Uterus (tissue), 3 donors: ENCODE measurements at regions not wholly inside any gene's neighbourhood (a gene's known extent, or its start where the extent isn't known, plus 50 kb on each side); places are given as distances from the start of the nearest gene placed in this dataset.

Source experiments
- DNase-seq, 2 donors: peaks; one replicate each; pipeline ENCODE4 v3.0.0-alpha.2; 2019 to 2020
- H3K27ac ChIP-seq, 2 donors: fragments of 200-600 bp; sonication (generic); 1 replicate in 1 of 2; 2 replicates in 1 of 2; pipeline ENCODE4 v1.5.1; 2016 to 2018
- H3K27me3 ChIP-seq, 2 donors: fragments of 200-600 bp; sonication (generic); one replicate each; pipeline ENCODE4 v1.5.1; 2018 to 2019; ENCODE audit warnings: control low read depth in 1 of 2
- H3K36me3 ChIP-seq, 2 donors: fragments of 200-600 bp; sonication (generic); one replicate each; pipeline ENCODE4 v1.5.1; 2019; ENCODE audit warnings: control low read depth in 1 of 2
- H3K4me1 ChIP-seq, 2 donors: fragments of 200-600 bp; sonication (generic); one replicate each; pipeline ENCODE4 v1.5.1; 2018 to 2019; ENCODE audit warnings: control low read depth in 1 of 2
- H3K4me3 ChIP-seq, 2 donors: fragments of 200-600 bp; sonication (generic); 1 replicate in 1 of 2; 2 replicates in 1 of 2; pipeline ENCODE4 v1.5.1; 2018 to 2019; ENCODE audit warnings: mild to moderate bottlenecking in 1 of 2
- H3K9me3 ChIP-seq, 2 donors: fragments of 200-600 bp; sonication (generic); one replicate each; pipeline ENCODE4 v1.5.1; 2019; ENCODE audit warnings: control low read depth in 1 of 2
- POLR2A ChIP-seq, 2 donors: fragments of 450-650 bp; IDR thresholded peaks; one replicate each; pipeline ENCODE4 v1.6.1; 2016; ENCODE audit warnings: antibody characterized with exemption in 2 of 2, mild to moderate bottlenecking in 1 of 2, moderate library complexity in 1 of 2
- intact Hi-C: fragments of 100-400 bp; cut with DNase I; formaldehyde crosslinking; loops from one replicate; pipeline ENCODE4 v1.15.1; 2023; ENCODE audit warnings: low total_unique reads
- TF ChIP-seq, protein P1 (sequence below), 4 experiments: fragments of 200-600 bp in 2 of 4; fragments of 450-650 bp in 2 of 4; sonication (generic) in 2 of 4; IDR thresholded peaks; one replicate each; pipeline ENCODE4 v1.5.1; 2016 to 2019; ENCODE audit warnings: antibody characterized with exemption in 4 of 4, mild to moderate bottlenecking in 2 of 4, moderate library complexity in 1 of 4
- donor health status: DM: yes; HTN: yes; CAD: no.

DNA sequence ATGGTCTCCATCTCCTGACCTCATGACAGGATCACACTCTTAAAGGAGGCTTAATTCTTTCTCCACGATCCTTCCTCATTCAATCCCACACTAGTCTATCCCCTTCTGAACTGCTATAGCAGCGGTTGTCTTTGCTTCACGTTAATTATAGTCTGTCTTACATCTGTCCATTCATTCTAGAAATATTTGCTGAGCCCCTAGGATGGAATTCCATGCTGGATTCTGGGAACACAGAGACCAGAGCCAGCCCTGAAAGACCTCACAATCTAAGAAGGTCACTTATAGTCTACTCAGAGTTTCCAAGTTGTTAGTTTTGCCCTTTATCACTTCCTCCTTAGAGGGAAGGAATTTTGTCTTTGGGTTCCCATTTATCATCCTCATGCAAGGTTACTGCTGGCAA, 193.5 kb downstream of the GAS1 start:
- no peak for TF ChIP-seq POLR2A (IDR thresholded peaks at IDR 0.05)
- TF ChIP-seq, protein P1, sequence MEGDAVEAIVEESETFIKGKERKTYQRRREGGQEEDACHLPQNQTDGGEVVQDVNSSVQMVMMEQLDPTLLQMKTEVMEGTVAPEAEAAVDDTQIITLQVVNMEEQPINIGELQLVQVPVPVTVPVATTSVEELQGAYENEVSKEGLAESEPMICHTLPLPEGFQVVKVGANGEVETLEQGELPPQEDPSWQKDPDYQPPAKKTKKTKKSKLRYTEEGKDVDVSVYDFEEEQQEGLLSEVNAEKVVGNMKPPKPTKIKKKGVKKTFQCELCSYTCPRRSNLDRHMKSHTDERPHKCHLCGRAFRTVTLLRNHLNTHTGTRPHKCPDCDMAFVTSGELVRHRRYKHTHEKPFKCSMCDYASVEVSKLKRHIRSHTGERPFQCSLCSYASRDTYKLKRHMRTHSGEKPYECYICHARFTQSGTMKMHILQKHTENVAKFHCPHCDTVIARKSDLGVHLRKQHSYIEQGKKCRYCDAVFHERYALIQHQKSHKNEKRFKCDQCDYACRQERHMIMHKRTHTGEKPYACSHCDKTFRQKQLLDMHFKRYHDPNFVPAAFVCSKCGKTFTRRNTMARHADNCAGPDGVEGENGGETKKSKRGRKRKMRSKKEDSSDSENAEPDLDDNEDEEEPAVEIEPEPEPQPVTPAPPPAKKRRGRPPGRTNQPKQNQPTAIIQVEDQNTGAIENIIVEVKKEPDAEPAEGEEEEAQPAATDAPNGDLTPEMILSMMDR (IDR thresholded peaks at IDR 0.05), result no peak
- peaks cover 0 to 6% of the 10 kb centered on the region in 2 donors for H3K4me1 ChIP-seq
- no peaks in the 10 kb centered on the region for H3K9me3 ChIP-seq
- no peaks in the 10 kb centered on the region for H3K36me3 ChIP-seq
- intact Hi-C loops, result no loop called here
- H3K27me3 ChIP-seq, result no peaks in the 10 kb centered on the region
- no peak for DNase-seq
- no peak overlapping the region for H3K27ac ChIP-seq
- no peak overlapping the region for H3K4me3 ChIP-seq

DNA sequence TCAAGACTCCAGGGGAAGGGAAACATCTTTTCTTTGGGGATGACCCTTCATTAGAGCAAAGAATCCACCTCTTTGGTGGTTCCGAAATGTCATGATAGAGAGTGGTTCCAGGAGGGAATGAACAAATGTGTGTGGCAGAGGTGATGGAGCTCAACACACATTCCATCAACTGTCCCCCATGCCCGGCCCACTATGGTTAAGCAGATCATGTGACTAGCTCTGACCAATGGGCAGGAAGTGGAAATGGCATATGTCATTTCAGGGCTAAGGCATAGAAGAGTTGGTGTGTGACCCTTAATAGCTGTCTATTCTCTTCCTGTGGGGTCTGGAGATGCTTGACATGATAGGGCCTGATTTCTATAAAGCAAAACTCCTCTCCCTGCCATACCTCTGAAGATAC, 194.6 kb downstream of the GAS1 start:
- H3K4me1 ChIP-seq, result peaks cover 0 to 6% of the 10 kb centered on the region in 2 donors
- H3K36me3 ChIP-seq, result no peaks in the 10 kb centered on the region
- TF ChIP-seq, protein P1 (IDR thresholded peaks at IDR 0.05), result no peak
- no peak for TF ChIP-seq POLR2A (IDR thresholded peaks at IDR 0.05)
- no peak overlapping the region for H3K27ac ChIP-seq
- H3K27me3 ChIP-seq, result no peaks in the 10 kb centered on the region
- intact Hi-C loops, result no loop called here
- H3K9me3 ChIP-seq, result no peaks in the 10 kb centered on the region
- no peak for DNase-seq
- H3K4me3 ChIP-seq, result no peak overlapping the region

DNA sequence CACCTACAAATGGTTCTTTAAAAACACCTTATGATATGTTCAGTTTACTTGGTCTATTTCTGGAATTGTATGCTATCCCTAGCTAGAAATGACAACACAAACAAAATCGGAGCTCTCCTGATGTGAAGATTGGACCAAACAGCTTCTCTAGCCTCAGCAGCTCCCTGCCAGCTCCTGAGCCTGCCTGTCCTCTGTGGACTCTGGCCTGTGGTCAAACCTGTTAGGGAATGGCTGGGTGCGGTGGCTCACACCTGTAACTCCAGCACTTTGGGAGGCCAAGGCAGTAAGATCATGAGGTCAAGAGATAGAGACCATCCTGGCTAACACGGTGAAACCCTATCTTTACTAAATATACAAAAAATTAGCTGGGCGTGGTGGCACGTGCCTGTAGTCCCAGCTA, 195.3 kb downstream of the GAS1 start:
- DNase-seq, result no peak

DNA sequence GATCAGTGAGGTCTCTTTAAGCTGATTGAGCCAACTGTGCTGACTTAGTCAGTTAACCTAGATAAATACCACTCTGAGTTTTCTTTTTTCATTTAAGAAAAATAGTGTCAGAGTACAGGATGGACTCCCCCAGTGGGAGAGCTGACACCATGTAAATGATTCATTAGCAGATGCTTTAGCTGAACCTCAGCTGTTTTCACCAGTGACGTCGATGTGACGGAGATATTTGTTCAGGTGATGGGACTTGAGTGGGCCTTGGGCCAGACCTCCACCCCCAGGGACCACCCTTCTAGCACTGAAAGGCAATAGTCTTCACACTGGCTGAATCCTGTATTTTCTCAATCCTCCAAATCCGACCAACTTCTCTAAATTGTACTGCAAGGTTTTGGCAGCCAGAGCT, 196.1 kb downstream of the GAS1 start:
- Histone ChIP-seq H3K36me3 (no peaks in the 10 kb centered on the region), H3K27me3 (no peaks in the 10 kb centered on the region), H3K4me1 (peaks cover 0 to 6% of the 10 kb centered on the region in 2 donors), H3K9me3 (no peaks in the 10 kb centered on the region), H3K27ac (no peak overlapping the region), H3K4me3 (no peak overlapping the region)
- DNase-seq, result no peak
- intact Hi-C loops, result no loop called here
- TF ChIP-seq POLR2A (IDR thresholded peaks at IDR 0.05), result no peak
- TF ChIP-seq, protein P1 (IDR thresholded peaks at IDR 0.05), result no peak

More for the DNA sequence above, 195.3 kb downstream of the GAS1 start:
- TF ChIP-seq POLR2A (IDR thresholded peaks at IDR 0.05), result no peak
- TF ChIP-seq, protein P1 (IDR thresholded peaks at IDR 0.05), result no peak
- Histone ChIP-seq H3K27ac (no peak overlapping the region), H3K4me1 (peaks cover 0 to 6% of the 10 kb centered on the region in 2 donors), H3K9me3 (no peaks in the 10 kb centered on the region), H3K4me3 (no peak overlapping the region), H3K36me3 (no peaks in the 10 kb centered on the region), H3K27me3 (no peaks in the 10 kb centered on the region)
- intact Hi-C loops, result no loop called here

DNA sequence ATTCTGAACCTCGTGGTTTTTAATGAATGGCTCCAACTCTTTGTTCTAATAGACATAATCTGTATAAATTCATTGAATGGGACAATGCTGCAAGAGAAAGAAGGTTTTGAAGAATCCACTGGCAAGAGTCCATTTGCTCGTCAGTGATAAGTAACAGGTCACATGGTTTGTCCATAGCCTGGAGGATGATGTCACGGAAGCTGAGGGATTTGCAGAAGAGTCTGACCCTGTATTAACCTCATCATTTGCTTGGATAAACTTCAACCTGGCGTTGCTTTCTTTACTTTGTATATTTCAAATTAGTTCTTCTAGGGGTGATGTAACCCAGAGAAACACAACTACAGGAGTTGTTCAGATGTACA, 197.4 kb downstream of the GAS1 start:
- H3K4me1 ChIP-seq, result peaks cover 0 to 6% of the 10 kb centered on the region in 2 donors
- TF ChIP-seq POLR2A (IDR thresholded peaks at IDR 0.05), result no peak
- TF ChIP-seq, protein P1 (IDR thresholded peaks at IDR 0.05), result no peak
- H3K36me3 ChIP-seq, result no peaks in the 10 kb centered on the region
- H3K4me3 ChIP-seq, result no peak overlapping the region
- H3K9me3 ChIP-seq, result no peaks in the 10 kb centered on the region
- no peaks in the 10 kb centered on the region for H3K27me3 ChIP-seq
- H3K27ac ChIP-seq, result peak overlapping the region in 1 of 2 donors; percentile 13
- intact Hi-C loops, result no loop called here
- DNase-seq, result peak; percentile 35 to 66
